ENCODE measurements at regions not wholly inside any gene's neighbourhood (a gene's known extent, or its start where the extent isn't known, plus 50 kb on each side); places are given as distances from the start of the nearest gene placed in this dataset.

DNA sequence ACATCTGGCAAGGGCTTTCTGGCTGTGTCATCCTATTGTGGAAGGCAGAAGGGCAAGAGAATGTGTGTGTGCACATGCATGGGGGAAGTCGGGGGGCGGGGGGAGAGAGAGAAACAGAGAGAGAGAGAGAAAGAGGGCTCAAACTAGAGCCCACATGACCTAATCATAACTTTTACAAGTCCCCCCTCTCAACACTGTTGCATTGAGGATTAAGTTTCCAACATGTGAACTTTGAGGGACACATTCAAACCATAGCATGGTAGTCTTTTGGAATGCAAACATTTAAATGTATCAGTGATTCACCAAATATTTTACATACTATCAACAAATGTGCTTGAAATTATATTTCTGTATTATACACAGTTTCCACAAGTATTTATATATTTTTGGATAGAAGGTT is 655.4 kb upstream of the B3GALT2 start:
- CTCF ChIA-PET: no interaction called here
- Mint-ChIP-seq H3K9me3 (ENCODE audit: unreplicated experiment) (peaks cover 7% of the 10 kb centered on the region), H3K27me3 (ENCODE audit: insufficient read depth, unreplicated experiment) (no peaks in the 10 kb centered on the region), H3K36me3 (ENCODE audit: insufficient read depth, unreplicated experiment) (no peaks in the 10 kb centered on the region), H3K4me1 (ENCODE audit: insufficient read depth, unreplicated experiment) (no peaks in the 10 kb centered on the region), H3K27ac (ENCODE audit: low read depth, unreplicated experiment) (no peak overlapping the region), H3K4me3 (ENCODE audit: unreplicated experiment) (no peak overlapping the region)
- TF ChIP-seq, protein P1, sequence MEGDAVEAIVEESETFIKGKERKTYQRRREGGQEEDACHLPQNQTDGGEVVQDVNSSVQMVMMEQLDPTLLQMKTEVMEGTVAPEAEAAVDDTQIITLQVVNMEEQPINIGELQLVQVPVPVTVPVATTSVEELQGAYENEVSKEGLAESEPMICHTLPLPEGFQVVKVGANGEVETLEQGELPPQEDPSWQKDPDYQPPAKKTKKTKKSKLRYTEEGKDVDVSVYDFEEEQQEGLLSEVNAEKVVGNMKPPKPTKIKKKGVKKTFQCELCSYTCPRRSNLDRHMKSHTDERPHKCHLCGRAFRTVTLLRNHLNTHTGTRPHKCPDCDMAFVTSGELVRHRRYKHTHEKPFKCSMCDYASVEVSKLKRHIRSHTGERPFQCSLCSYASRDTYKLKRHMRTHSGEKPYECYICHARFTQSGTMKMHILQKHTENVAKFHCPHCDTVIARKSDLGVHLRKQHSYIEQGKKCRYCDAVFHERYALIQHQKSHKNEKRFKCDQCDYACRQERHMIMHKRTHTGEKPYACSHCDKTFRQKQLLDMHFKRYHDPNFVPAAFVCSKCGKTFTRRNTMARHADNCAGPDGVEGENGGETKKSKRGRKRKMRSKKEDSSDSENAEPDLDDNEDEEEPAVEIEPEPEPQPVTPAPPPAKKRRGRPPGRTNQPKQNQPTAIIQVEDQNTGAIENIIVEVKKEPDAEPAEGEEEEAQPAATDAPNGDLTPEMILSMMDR (IDR thresholded peaks at IDR 0.05; ENCODE audit: unreplicated experiment): no peak
- intact Hi-C loops (cut with micrococcal nuclease): no loop called here
- no peak for DNase-seq (ENCODE audit: unreplicated experiment)
- BruUV-seq (replicated peaks): no TSS peak
- POLR2A ChIA-PET: no interaction called here

DNA sequence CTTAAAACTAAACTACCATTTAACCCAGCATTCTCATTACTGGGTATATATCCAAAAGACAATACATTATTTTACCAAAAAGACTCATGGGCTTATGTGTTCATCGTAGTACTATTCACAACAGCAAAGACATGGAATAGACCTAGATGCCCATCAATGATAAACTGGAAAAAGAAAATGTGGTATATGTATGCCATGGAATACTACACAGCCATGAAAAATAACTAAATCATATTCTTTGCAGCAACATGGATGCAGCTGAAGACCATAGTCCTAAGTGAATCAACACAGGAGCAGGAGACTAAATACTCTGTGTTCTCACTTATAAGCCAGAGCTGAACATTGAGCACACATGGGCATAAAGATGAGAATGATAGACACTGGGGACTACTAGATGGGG is 645.1 kb upstream of the B3GALT2 start:
- TF ChIP-seq, protein P1 (IDR thresholded peaks at IDR 0.05; ENCODE audit: unreplicated experiment): no peak
- Mint-ChIP-seq H3K27ac (ENCODE audit: low read depth, unreplicated experiment) (no peak overlapping the region), H3K9me3 (ENCODE audit: unreplicated experiment) (peaks cover 29% of the 10 kb centered on the region), H3K4me3 (ENCODE audit: unreplicated experiment) (no peak overlapping the region), H3K36me3 (ENCODE audit: insufficient read depth, unreplicated experiment) (no peaks in the 10 kb centered on the region), H3K4me1 (ENCODE audit: insufficient read depth, unreplicated experiment) (no peaks in the 10 kb centered on the region), H3K27me3 (ENCODE audit: insufficient read depth, unreplicated experiment) (no peaks in the 10 kb centered on the region)
- POLR2A ChIA-PET: no interaction called here
- intact Hi-C loops (cut with micrococcal nuclease): no loop called here
- CTCF ChIA-PET: interaction anchor here (1.2 kb wide), 1 partner anchor 25 kb away, joined by 4 read pairs; no protein-coding TSS in a partner anchor
- no peak for DNase-seq (ENCODE audit: unreplicated experiment)
- BruUV-seq (replicated peaks): no TSS peak

DNA sequence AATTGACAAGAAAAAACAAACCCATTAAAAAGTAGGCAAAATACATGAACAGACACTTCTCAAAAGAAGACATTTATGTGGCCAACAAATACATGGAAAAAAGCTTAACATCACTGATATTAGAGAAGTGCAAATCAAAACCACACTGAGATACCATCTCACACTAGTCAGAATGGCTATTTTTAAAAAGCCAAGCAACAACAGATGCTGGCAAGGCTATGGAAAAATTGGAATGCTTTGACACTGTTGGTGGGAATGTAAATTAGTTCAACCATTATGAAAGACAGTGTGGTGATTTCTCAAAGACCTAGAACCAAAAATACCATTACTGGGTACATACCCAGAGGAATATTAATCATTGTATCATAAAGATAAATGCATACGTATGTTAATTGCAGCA is 641.1 kb upstream of the B3GALT2 start:
- H3K27ac Mint-ChIP-seq (ENCODE audit: low read depth, unreplicated experiment): no peak overlapping the region
- POLR2A ChIA-PET: no interaction called here
- no peak for DNase-seq (ENCODE audit: unreplicated experiment)
- H3K27me3 Mint-ChIP-seq (ENCODE audit: insufficient read depth, unreplicated experiment): no peaks in the 10 kb centered on the region
- TF ChIP-seq, protein P1 (IDR thresholded peaks at IDR 0.05; ENCODE audit: unreplicated experiment): no peak
- CTCF ChIA-PET: interaction anchor here (0.6 kb wide), 1 partner anchor 18 kb away, joined by 3 read pairs; no protein-coding TSS in a partner anchor
- peaks cover 32% of the 10 kb centered on the region for H3K9me3 Mint-ChIP-seq (ENCODE audit: unreplicated experiment)
- no peak overlapping the region for H3K4me3 Mint-ChIP-seq (ENCODE audit: unreplicated experiment)
- intact Hi-C loops (cut with micrococcal nuclease): no loop called here
- no TSS peak for BruUV-seq (replicated peaks)
- no peaks in the 10 kb centered on the region for H3K36me3 Mint-ChIP-seq (ENCODE audit: insufficient read depth, unreplicated experiment)
- H3K4me1 Mint-ChIP-seq (ENCODE audit: insufficient read depth, unreplicated experiment): no peaks in the 10 kb centered on the region

DNA sequence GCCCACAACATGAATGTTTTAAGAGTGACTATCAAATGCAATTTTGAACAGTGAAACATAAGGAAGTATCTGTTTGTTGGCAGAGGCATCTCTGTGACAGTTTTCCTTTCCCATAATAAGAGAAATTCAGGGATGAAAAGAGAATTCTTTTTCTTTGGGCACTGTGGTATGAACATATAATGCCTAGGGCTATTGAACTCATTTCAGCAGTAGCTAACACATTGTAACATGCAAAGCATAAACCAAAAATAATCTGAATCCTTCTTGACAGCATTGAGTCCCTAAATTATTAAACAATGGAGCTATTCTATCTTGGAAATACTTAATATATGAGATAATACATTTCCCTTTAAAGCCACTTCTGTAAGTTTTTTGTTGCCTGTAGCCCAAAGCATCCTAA is 633.0 kb upstream of the B3GALT2 start:
- ChIA-PET CTCF (no interaction called here), POLR2A (no interaction called here)
- no peak overlapping the region for H3K4me3 Mint-ChIP-seq (ENCODE audit: unreplicated experiment)
- intact Hi-C loops (cut with micrococcal nuclease): no loop called here
- BruUV-seq (replicated peaks): no TSS peak
- no peaks in the 10 kb centered on the region for H3K4me1 Mint-ChIP-seq (ENCODE audit: insufficient read depth, unreplicated experiment)
- TF ChIP-seq, protein P1 (IDR thresholded peaks at IDR 0.05; ENCODE audit: unreplicated experiment): no peak
- H3K9me3 Mint-ChIP-seq (ENCODE audit: unreplicated experiment): peaks cover 18% of the 10 kb centered on the region
- H3K27me3 Mint-ChIP-seq (ENCODE audit: insufficient read depth, unreplicated experiment): no peaks in the 10 kb centered on the region
- no peak overlapping the region for H3K27ac Mint-ChIP-seq (ENCODE audit: low read depth, unreplicated experiment)
- no peak for DNase-seq (ENCODE audit: unreplicated experiment)
- no peaks in the 10 kb centered on the region for H3K36me3 Mint-ChIP-seq (ENCODE audit: insufficient read depth, unreplicated experiment)
